GM13976 (cell line): ENCODE measurements at regions not wholly inside any gene's neighbourhood (a gene's known extent, or its start where the extent isn't known, plus 50 kb on each side); places are given as distances from the start of the nearest gene placed in this dataset.

ENCODE experiments used
- DNase-seq: peaks from one replicate; pipeline ENCODE4 v3.0.0; 2012; ENCODE audit warnings: low spot score
- CTCF ChIP-seq: IDR thresholded peaks from 2 replicates; pipeline ENCODE4 v1.5.1; 2012; ENCODE audit warnings: borderline replicate concordance, mild to moderate bottlenecking; ENCODE audit not compliant: insufficient read depth; ENCODE audit errors: extremely low read depth, missing control alignments, control extremely low read depth
- in situ Hi-C: fragments of 300-500 bp; cut with MboI; formaldehyde crosslinking; loops from one replicate; pipeline ENCODE4 v1.12.0; 2022; ENCODE audit warnings: low sequenced_read_pairs, mixed read lengths, inconsistent platforms; ENCODE audit not compliant: unreplicated experiment

GRCh38 chr5:128913551-128913950 is 51.7 kb upstream of the SLC27A6 start:
- in situ Hi-C loops, result loop anchor here (25.0 kb wide), 1 partner anchor 224 kb away; no protein-coding TSS in a partner anchor
- no peak for DNase-seq
- no peak for TF ChIP-seq CTCF
